ENCODE measurements at regions not wholly inside any gene's neighbourhood (a gene's known extent, or its start where the extent isn't known, plus 50 kb on each side); places are given as distances from the start of the nearest gene placed in this dataset.

DNA sequence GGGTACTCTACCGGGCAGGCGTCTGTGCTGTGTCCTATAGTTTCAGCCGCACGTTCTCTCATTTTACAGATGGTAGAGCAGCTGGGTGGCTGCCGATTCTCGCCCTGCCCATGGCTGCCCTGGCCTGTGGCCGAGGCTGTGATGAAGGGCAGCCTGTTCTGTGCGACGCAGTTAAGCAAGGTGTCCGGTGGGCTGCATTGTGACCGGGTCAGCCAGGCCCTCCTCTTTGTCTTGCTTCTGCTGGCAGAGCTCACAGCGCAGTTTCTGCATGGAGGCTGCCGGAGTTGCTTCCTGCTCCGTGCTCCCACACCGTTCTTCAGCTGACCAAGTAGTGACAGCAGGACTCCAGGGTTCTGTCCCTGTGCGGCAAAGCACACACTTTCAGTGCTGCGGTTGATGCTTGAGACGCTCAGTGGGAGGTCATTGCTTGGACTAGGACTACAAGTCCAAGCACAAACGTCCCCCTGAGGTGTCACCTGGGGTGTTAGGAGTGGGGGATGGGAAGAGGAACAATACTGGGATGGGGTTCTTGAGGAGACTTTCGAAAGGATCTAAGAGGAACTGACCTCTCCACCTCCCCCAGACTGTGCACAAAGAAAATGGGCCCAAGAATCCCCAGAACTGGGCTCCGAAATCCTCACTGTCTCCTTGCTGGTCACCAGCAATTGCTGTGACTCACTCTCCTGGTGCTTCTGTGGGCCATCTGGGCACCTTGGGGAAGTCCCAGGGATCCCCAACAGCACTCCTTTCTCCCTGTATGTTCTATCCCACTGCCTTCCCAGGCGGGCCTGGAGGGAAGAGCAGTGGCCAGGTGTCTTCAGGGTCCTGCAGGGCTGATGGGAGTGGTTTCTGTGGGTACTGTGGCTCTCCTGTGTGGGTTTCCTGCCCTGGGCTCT is 58.2 kb downstream of the GADD45G start:
- no peaks in the 10 kb centered on the region for H3K9me3 ChIP-seq (ENCODE audit: control insufficient read depth, insufficient read depth, low read length)
- no CpG with 5 or more reads among the region's 22 CpGs for WGBS (ENCODE audit: insufficient coverage, insufficient read length)
- H3K4me3 ChIP-seq (ENCODE audit: low read length) = no peak overlapping the region
- no peak overlapping the region for H3K27ac ChIP-seq (ENCODE audit: low read length)
- no peak for DNase-seq (ENCODE audit: low read depth, low spot score)
- no peaks in the 10 kb centered on the region for H3K36me3 ChIP-seq (ENCODE audit: control insufficient read depth, insufficient read depth, low read length)
- H3K27me3 ChIP-seq (ENCODE audit: control insufficient read depth, insufficient read depth, low read length) = no peaks in the 10 kb centered on the region
- H3K4me1 ChIP-seq (ENCODE audit: control insufficient read depth, insufficient read depth, low read length) = peaks cover 11% of the 10 kb centered on the region

DNA sequence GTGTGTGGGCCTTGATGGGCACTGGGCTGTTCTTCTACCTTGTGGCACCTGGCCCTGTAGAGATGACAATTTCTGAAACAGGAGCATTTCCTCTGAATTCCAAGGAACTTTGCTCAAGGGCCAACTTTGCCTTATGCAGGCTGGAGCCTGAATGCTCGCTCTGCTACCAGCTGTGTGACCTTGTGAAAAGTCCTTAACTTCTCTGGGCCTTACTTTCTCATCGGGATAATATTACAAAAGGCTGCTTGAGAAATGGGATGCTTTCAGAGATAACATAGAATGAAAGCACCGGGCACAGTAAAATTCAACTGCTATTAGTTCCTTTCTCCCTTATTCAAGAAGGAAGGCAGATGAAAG is 58.8 kb downstream of the GADD45G start:
- Histone ChIP-seq H3K9me3 (ENCODE audit: control insufficient read depth, insufficient read depth, low read length) (no peaks in the 10 kb centered on the region), H3K27ac (ENCODE audit: low read length) (no peak overlapping the region), H3K4me3 (ENCODE audit: low read length) (no peak overlapping the region), H3K36me3 (ENCODE audit: control insufficient read depth, insufficient read depth, low read length) (no peaks in the 10 kb centered on the region), H3K27me3 (ENCODE audit: control insufficient read depth, insufficient read depth, low read length) (no peaks in the 10 kb centered on the region), H3K4me1 (ENCODE audit: control insufficient read depth, insufficient read depth, low read length) (peaks cover 11% of the 10 kb centered on the region)
- DNase-seq (ENCODE audit: low read depth, low spot score) = no peak
- no CpG with 5 or more reads among the region's 3 CpGs for WGBS (ENCODE audit: insufficient coverage, insufficient read length)

DNA sequence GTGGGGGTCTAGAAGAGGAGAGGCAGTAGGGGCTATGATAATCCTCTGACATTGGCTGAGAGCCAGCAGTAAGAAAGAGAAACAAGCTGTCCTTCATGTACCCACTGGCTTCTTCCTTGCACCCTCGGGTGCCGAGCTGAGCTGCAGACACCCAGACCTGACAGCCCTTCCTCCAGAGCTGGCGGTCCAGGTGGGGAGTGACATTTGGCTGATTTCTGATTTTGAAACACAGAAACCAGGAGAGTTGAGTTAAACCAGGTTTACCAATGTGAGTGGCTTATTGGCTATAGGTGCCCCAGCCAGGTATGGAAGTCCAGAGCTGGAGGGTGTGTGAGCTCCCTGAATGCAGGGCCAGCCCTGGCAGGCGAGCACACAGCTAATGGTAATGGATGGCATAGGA is 59.2 kb downstream of the GADD45G start:
- Histone ChIP-seq H3K9me3 (ENCODE audit: control insufficient read depth, insufficient read depth, low read length) (no peaks in the 10 kb centered on the region), H3K27me3 (ENCODE audit: control insufficient read depth, insufficient read depth, low read length) (no peaks in the 10 kb centered on the region), H3K4me3 (ENCODE audit: low read length) (no peak overlapping the region), H3K27ac (ENCODE audit: low read length) (no peak overlapping the region), H3K4me1 (ENCODE audit: control insufficient read depth, insufficient read depth, low read length) (peaks cover 11% of the 10 kb centered on the region), H3K36me3 (ENCODE audit: control insufficient read depth, insufficient read depth, low read length) (no peaks in the 10 kb centered on the region)
- WGBS (ENCODE audit: insufficient coverage, insufficient read length) = no CpG with 5 or more reads among the region's 4 CpGs
- DNase-seq (ENCODE audit: low read depth, low spot score) = no peak

DNA sequence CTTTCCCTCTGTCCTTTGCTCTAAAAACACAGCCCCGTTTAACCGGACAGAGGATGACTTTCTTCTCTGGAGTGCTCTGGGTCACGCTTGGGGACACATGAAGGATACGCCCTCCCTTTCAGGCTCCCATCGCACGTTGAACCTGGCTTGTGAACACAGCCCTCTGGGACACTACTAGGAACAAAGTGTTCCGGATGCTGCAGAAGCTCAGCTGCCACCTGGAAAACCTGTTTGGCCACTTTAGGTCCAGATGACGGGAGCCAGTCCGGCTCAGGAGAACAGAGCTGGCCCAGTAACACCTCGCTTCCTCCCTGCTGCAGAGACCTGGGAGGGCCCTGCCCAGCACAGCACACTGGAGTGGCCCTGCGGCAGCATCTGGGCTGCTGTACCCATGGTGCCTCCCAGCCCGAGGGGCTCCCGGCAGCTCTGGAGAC is 60.1 kb downstream of the GADD45G start:
- Histone ChIP-seq H3K36me3 (ENCODE audit: control insufficient read depth, insufficient read depth, low read length) (no peaks in the 10 kb centered on the region), H3K27me3 (ENCODE audit: control insufficient read depth, insufficient read depth, low read length) (no peaks in the 10 kb centered on the region), H3K9me3 (ENCODE audit: control insufficient read depth, insufficient read depth, low read length) (no peaks in the 10 kb centered on the region), H3K4me3 (ENCODE audit: low read length) (no peak overlapping the region), H3K27ac (ENCODE audit: low read length) (no peak overlapping the region), H3K4me1 (ENCODE audit: control insufficient read depth, insufficient read depth, low read length) (peaks cover 11% of the 10 kb centered on the region)
- WGBS (ENCODE audit: insufficient coverage, insufficient read length) = no CpG with 5 or more reads among the region's 13 CpGs
- no peak for DNase-seq (ENCODE audit: low read depth, low spot score)

DNA sequence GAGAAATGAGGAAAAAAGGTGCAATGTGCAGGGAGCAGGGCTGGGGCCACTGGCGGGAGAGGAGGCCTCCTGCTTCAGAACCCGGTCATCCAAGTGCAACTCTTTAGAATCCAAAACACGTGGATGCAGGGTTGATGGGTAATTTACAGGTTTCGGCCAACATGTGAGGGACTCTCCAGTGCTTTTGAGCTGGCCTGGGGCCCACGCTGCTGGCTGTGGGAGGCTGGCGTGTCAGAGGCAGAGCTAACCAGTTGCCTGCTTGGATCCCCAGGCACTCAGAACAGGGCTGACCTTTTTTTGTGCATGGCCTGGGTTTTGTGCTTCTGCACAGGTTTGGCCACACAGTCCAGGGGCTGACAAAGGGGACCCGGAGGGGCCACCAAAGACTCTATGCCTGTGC is 61.6 kb downstream of the GADD45G start:
- WGBS (ENCODE audit: insufficient coverage, insufficient read length) = no CpG with 5 or more reads among the region's 7 CpGs

DNA sequence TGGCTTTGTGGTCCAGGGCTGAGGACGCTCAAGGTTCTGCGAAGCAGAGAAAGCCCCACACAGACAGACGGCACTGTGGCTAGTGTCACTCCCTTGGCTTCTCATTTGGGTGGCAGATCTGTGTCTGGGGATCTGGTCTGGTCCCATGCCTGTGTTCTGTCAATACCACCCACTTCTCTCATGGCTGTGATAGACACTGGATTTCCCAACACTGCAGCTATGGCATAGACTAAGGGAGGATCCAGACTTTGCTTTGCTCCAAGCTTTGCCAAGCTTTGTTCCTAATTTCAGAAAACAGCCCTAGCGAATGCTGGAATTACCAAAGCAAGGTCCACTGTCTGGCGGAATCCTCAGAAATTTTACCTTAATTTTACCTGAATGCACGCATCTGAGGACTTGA is 62.1 kb downstream of the GADD45G start:
- H3K27me3 ChIP-seq (ENCODE audit: control insufficient read depth, insufficient read depth, low read length) = no peaks in the 10 kb centered on the region
- no CpG with 5 or more reads among the region's 6 CpGs for WGBS (ENCODE audit: insufficient coverage, insufficient read length)
- no peak overlapping the region for H3K4me3 ChIP-seq (ENCODE audit: low read length)
- H3K27ac ChIP-seq (ENCODE audit: low read length) = no peak overlapping the region
- H3K9me3 ChIP-seq (ENCODE audit: control insufficient read depth, insufficient read depth, low read length) = no peaks in the 10 kb centered on the region
- H3K36me3 ChIP-seq (ENCODE audit: control insufficient read depth, insufficient read depth, low read length) = no peaks in the 10 kb centered on the region
- H3K4me1 ChIP-seq (ENCODE audit: control insufficient read depth, insufficient read depth, low read length) = peaks cover 7% of the 10 kb centered on the region
- no peak for DNase-seq (ENCODE audit: low read depth, low spot score)

More for the DNA sequence above, 61.6 kb downstream of the GADD45G start:
- no peak for DNase-seq (ENCODE audit: low read depth, low spot score)
- H3K36me3 ChIP-seq (ENCODE audit: control insufficient read depth, insufficient read depth, low read length) = no peaks in the 10 kb centered on the region
- H3K4me3 ChIP-seq (ENCODE audit: low read length) = no peak overlapping the region
- no peak overlapping the region for H3K27ac ChIP-seq (ENCODE audit: low read length)
- H3K9me3 ChIP-seq (ENCODE audit: control insufficient read depth, insufficient read depth, low read length) = no peaks in the 10 kb centered on the region
- peaks cover 10% of the 10 kb centered on the region for H3K4me1 ChIP-seq (ENCODE audit: control insufficient read depth, insufficient read depth, low read length)
- H3K27me3 ChIP-seq (ENCODE audit: control insufficient read depth, insufficient read depth, low read length) = no peaks in the 10 kb centered on the region

DNA sequence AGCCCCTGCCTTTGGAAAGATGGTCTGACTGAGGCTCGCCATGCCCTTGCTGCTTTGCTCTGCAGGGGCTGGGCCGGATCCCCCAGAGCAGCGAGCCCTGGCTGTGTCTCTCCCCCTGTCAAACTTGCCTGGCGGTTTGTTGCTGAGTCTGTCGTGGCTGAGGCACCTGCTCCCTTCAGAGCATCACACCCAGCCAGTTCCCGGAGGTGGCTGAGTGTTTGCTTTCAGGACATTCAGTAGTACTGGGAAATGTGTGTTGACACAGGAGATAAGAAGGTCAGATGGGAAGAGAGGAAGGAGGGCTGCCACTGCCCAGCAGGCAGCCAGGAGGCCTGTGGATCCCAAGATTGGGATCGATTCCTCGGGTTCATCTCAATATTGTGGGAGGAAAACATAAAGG is 62.9 kb downstream of the GADD45G start:
- Histone ChIP-seq H3K27me3 (ENCODE audit: control insufficient read depth, insufficient read depth, low read length) (no peaks in the 10 kb centered on the region), H3K4me1 (ENCODE audit: control insufficient read depth, insufficient read depth, low read length) (peaks cover 3% of the 10 kb centered on the region), H3K9me3 (ENCODE audit: control insufficient read depth, insufficient read depth, low read length) (no peaks in the 10 kb centered on the region), H3K27ac (ENCODE audit: low read length) (no peak overlapping the region), H3K36me3 (ENCODE audit: control insufficient read depth, insufficient read depth, low read length) (no peaks in the 10 kb centered on the region), H3K4me3 (ENCODE audit: low read length) (no peak overlapping the region)
- no peak for DNase-seq (ENCODE audit: low read depth, low spot score)
- no CpG with 5 or more reads among the region's 8 CpGs for WGBS (ENCODE audit: insufficient coverage, insufficient read length)

DNA sequence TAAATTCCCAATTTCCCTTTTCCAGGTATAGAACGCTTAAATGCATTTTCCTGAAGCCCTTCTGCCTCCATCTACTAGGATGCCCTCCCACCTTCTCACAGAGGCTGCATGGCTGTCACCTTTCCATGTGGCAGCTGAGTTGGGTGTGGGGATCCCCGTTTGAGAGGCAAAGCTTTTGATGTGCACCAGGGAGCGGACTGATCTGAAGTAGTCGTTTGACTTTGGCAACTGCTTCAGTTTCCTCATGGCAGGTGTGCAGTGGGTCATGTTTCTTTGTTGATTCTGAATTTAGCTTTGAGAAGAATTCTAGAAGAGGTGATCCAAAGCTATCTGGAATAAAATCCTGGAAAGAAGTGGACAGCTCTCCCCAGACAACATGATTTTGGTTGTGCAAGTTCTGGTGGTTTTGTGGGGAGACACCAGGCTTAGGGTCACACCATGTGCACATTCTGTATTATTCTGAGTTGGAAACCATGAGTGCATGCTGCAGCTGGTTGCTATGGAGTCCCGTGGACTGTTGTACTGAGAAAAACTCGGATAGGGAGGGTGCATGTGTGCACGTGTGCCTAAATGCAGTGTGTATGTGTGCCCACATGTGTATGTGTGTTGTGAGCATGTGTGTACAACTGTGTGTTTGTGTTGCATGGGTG is 63.5 kb downstream of the GADD45G start:
- DNase-seq (ENCODE audit: low read depth, low spot score) = no peak
- peaks cover 1% of the 10 kb centered on the region for H3K4me1 ChIP-seq (ENCODE audit: control insufficient read depth, insufficient read depth, low read length)
- no CpG with 5 or more reads among the region's 7 CpGs for WGBS (ENCODE audit: insufficient coverage, insufficient read length)

DNA sequence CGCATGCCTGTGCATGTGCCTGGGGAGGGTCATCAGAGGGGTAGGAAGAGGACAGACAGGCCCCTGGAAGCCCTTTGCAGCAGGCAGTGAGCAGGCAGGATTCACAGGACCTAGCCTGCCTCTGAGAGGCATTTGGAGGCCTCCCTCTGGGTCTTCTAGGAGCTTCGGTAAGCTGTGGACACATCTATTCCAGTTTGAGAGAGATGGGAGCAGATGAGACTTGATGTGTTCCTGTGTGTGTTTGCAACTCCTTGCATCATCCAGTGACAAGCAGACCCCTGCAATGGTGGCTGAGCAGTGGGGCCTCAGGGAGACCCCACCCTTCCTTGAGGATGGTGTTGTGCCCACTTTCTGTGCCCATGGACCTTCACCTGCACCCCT is 64.0 kb downstream of the GADD45G start:
- Histone ChIP-seq H3K27me3 (ENCODE audit: control insufficient read depth, insufficient read depth, low read length) (no peaks in the 10 kb centered on the region), H3K4me3 (ENCODE audit: low read length) (no peak overlapping the region), H3K36me3 (ENCODE audit: control insufficient read depth, insufficient read depth, low read length) (no peaks in the 10 kb centered on the region), H3K27ac (ENCODE audit: low read length) (no peak overlapping the region), H3K4me1 (ENCODE audit: control insufficient read depth, insufficient read depth, low read length) (peaks cover 1% of the 10 kb centered on the region), H3K9me3 (ENCODE audit: control insufficient read depth, insufficient read depth, low read length) (no peaks in the 10 kb centered on the region)
- WGBS (ENCODE audit: insufficient coverage, insufficient read length) = no CpG with 5 or more reads among the region's 2 CpGs
- no peak for DNase-seq (ENCODE audit: low read depth, low spot score)

More for the DNA sequence above, 63.5 kb downstream of the GADD45G start:
- no peaks in the 10 kb centered on the region for H3K36me3 ChIP-seq (ENCODE audit: control insufficient read depth, insufficient read depth, low read length)
- no peak overlapping the region for H3K27ac ChIP-seq (ENCODE audit: low read length)
- no peaks in the 10 kb centered on the region for H3K27me3 ChIP-seq (ENCODE audit: control insufficient read depth, insufficient read depth, low read length)
- no peaks in the 10 kb centered on the region for H3K9me3 ChIP-seq (ENCODE audit: control insufficient read depth, insufficient read depth, low read length)
- H3K4me3 ChIP-seq (ENCODE audit: low read length) = no peak overlapping the region

DNA sequence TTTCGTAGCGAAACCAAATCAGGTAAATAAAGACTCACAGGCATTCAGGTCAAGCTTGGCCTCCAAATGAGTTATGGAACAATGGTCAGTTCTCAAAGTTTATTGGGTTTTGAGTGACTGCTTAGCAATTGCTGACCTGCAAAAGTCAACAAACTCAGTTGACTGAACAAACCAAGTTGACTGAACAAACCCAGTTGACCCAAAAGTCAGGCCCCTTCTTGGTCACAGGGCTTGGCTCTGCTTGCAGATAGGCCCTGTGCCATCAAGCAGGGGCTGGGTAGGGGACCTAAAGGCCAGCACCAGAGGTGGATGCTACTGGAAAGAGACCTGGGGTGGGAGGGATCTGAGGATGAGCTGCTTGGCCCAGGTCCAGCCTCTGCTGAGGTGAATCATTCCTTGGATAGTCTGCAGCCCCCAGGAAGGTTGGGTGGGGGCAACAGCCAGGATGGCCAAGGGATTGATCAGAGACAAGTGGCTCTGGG is 64.6 kb downstream of the GADD45G start:
- no peaks in the 10 kb centered on the region for H3K36me3 ChIP-seq (ENCODE audit: control insufficient read depth, insufficient read depth, low read length)
- WGBS (ENCODE audit: insufficient coverage, insufficient read length) = no CpG with 5 or more reads among the region's 2 CpGs
- no peak overlapping the region for H3K4me3 ChIP-seq (ENCODE audit: low read length)

More for the DNA sequence above, 64.6 kb downstream of the GADD45G start:
- Histone ChIP-seq H3K27me3 (ENCODE audit: control insufficient read depth, insufficient read depth, low read length) (no peaks in the 10 kb centered on the region), H3K9me3 (ENCODE audit: control insufficient read depth, insufficient read depth, low read length) (no peaks in the 10 kb centered on the region), H3K27ac (ENCODE audit: low read length) (no peak overlapping the region), H3K4me1 (ENCODE audit: control insufficient read depth, insufficient read depth, low read length) (peaks cover 3% of the 10 kb centered on the region)
- no peak for DNase-seq (ENCODE audit: low read depth, low spot score)
